MCF 10A (cell line): ENCODE measurements at regions not wholly inside any gene's neighbourhood (a gene's known extent, or its start where the extent isn't known, plus 50 kb on each side); places are given as distances from the start of the nearest gene placed in this dataset.
A peak's percentile ranks its signal among the peaks of the same experiment; 100 is the strongest.

Source experiments
- BruUV-seq: library from RNA; stranded (reverse); fragments of 400-500 nt; replicated peaks from 2 replicates; lab custom pipeline; 2021; lab: Mats Ljungman, UMichigan
- CTCF ChIA-PET: fragments of 300-600 bp; sonication (Branson Sonifier 250); formaldehyde crosslinking; extraction: SDS; loops from one replicate; lab custom pipeline; 2021; ENCODE audit warnings: antibody characterized with exemption, inconsistent platforms; lab: Yijun Ruan, JAX
- POLR2A ChIA-PET: fragments of 300-600, 350-650 bp; sonication (Branson Sonifier 250); formaldehyde crosslinking; extraction: SDS; loops from one replicate; lab custom pipeline; 2020; ENCODE audit warnings: antibody characterized with exemption, inconsistent platforms; lab: Yijun Ruan, JAX
- DNase-seq: peaks from one replicate; pipeline ENCODE4 v3.0.0-alpha.2; 2018; ENCODE audit not compliant: unreplicated experiment
- H3K27ac Mint-ChIP-seq: one replicate; pipeline ENCODE4 v1.8.0; 2022; ENCODE audit warnings: mild to moderate bottlenecking, low read depth, mixed read lengths; ENCODE audit not compliant: unreplicated experiment
- H3K27me3 Mint-ChIP-seq: one replicate; pipeline ENCODE4 v1.8.0; 2022; ENCODE audit warnings: mixed read lengths; ENCODE audit not compliant: insufficient read depth, unreplicated experiment
- H3K36me3 Mint-ChIP-seq: one replicate; pipeline ENCODE4 v1.8.0; 2022; ENCODE audit warnings: mild to moderate bottlenecking, moderate library complexity, mixed read lengths; ENCODE audit not compliant: insufficient read depth, unreplicated experiment
- H3K4me1 Mint-ChIP-seq: one replicate; pipeline ENCODE4 v1.8.0; 2022; ENCODE audit warnings: mixed read lengths; ENCODE audit not compliant: insufficient read depth, unreplicated experiment
- H3K4me3 Mint-ChIP-seq: one replicate; pipeline ENCODE4 v1.8.0; 2022; ENCODE audit warnings: mild to moderate bottlenecking, moderate library complexity, mixed read lengths; ENCODE audit not compliant: unreplicated experiment
- H3K9me3 Mint-ChIP-seq: one replicate; pipeline ENCODE4 v1.8.0; 2022; ENCODE audit warnings: mixed read lengths; ENCODE audit not compliant: unreplicated experiment
- intact Hi-C: fragments of 100-400 bp; cut with micrococcal nuclease; formaldehyde crosslinking; loops from 2 replicates; pipeline ENCODE4 v1.14.1; 2022
- TF ChIP-seq, protein P1 (sequence below): fragments of 200-600 bp; IDR thresholded peaks from one replicate; pipeline ENCODE4 v1.8.0; 2022; ENCODE audit warnings: antibody characterized with exemption, mild to moderate bottlenecking; ENCODE audit not compliant: unreplicated experiment

DNA sequence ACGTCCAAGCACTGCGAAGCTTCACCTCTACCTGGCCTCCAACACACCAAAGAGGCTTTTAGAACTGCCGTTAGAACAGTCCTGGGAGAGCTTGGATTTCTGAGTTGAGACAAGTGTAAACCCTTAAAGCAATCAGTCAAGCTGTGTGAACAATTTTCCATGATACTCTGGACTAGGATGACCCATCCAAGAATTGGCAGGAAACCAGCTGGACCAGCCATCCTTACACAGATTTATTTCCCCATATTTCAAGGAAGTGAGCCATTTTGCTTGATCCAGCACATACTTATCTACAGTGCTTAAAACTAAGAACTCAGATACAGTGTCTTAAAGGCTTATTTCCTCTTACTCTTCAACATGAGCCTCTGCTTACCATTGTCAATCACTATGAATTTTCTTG is 340.7 kb upstream of the HS3ST1 start:
- no peak overlapping the region for H3K4me3 Mint-ChIP-seq
- no TSS peak for BruUV-seq
- POLR2A ChIA-PET, result no interaction called here
- H3K4me1 Mint-ChIP-seq, result peaks cover 7% of the 10 kb centered on the region
- H3K9me3 Mint-ChIP-seq, result no peaks in the 10 kb centered on the region
- H3K27me3 Mint-ChIP-seq, result no peaks in the 10 kb centered on the region
- CTCF ChIA-PET, result interaction anchor here (1.9 to 3.4 kb wide), 3 partner anchors 8 to 864 kb away, joined by 5 to 18 read pairs (median 15); no protein-coding TSS in a partner anchor
- H3K36me3 Mint-ChIP-seq, result no peaks in the 10 kb centered on the region
- TF ChIP-seq, protein P1, sequence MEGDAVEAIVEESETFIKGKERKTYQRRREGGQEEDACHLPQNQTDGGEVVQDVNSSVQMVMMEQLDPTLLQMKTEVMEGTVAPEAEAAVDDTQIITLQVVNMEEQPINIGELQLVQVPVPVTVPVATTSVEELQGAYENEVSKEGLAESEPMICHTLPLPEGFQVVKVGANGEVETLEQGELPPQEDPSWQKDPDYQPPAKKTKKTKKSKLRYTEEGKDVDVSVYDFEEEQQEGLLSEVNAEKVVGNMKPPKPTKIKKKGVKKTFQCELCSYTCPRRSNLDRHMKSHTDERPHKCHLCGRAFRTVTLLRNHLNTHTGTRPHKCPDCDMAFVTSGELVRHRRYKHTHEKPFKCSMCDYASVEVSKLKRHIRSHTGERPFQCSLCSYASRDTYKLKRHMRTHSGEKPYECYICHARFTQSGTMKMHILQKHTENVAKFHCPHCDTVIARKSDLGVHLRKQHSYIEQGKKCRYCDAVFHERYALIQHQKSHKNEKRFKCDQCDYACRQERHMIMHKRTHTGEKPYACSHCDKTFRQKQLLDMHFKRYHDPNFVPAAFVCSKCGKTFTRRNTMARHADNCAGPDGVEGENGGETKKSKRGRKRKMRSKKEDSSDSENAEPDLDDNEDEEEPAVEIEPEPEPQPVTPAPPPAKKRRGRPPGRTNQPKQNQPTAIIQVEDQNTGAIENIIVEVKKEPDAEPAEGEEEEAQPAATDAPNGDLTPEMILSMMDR, result no peak
- DNase-seq, result peak; percentile 24
- intact Hi-C loops, result loop anchor here (10.0 kb wide), 1 partner anchor 955 kb away; no protein-coding TSS in a partner anchor
- H3K27ac Mint-ChIP-seq, result no peak overlapping the region

DNA sequence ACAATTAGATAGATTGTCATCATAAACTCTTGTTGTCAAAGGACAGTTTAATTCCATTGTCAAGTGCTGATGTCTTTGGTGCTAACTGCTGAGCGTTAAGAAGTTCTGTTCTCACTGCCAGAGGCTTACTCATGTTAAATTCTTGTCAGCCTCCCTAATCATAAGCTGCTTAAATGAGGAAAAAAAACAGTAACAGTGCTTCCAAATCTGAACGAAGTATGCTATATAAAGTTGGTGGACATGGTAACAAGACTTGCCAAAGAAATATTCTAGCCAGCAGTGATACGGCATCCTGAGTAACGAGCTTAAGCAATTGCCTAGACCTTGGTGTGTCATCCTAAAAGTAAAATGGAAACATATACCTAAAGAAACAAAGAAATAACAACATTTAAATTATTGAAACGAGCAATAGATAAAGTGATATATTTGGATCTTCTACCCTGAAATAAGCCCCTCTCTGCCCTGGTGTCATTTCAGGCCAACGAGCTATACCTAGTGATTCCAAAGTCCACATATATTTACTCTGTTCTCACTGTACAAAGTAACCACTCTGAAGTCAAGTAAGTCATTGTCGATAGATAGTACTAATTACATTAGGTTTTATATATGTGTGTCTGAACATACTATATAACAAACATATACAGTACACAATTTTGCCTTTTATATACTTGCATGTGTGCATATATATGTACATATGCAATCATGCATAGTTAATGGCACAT is 339.7 kb upstream of the HS3ST1 start:
- DNase-seq, result no peak
- Mint-ChIP-seq H3K36me3 (no peaks in the 10 kb centered on the region), H3K27ac (no peak overlapping the region), H3K27me3 (no peaks in the 10 kb centered on the region), H3K4me1 (no peaks in the 10 kb centered on the region), H3K9me3 (no peaks in the 10 kb centered on the region), H3K4me3 (no peak overlapping the region)
- TF ChIP-seq, protein P1, result no peak
- intact Hi-C loops, result loop anchor here (10.0 kb wide), 1 partner anchor 956 kb away; no protein-coding TSS in a partner anchor
- ChIA-PET POLR2A (no interaction called here), CTCF (interaction anchor here (0.6 to 3.4 kb wide), 11 partner anchors 9 to 1568 kb away, joined by 3 to 18 read pairs (median 3); no protein-coding TSS in a partner anchor)
- no TSS peak for BruUV-seq

DNA sequence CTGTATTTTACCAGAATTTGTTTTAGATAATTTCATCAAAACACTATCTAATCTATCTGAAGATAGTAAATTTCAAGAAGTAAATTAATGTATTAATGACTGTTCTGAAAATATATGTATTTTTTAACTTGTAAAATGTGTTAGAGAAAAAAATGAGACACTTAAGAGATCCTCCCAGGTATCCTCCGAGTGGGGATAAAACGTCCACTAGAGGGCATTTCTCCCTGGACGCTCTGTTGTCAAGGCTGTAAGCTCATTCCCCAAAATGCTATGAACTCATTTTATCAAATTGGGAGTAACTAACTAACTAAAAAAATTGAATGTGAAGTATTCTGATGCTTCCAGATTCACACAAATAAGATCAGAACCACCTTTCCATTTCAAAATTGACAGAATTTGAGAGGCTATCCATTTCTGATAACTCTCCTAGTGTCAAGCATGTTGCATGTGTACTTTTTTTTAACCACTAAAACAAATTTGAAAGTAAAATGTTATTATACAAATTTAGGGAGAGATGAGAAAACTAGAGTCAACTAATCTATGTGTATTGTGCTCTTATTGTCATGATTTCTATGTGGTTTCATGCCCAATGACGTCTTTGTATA is 337.3 kb upstream of the HS3ST1 start:
- TF ChIP-seq, protein P1, result peak; percentile 65
- no TSS peak for BruUV-seq

More for the DNA sequence above, 337.3 kb upstream of the HS3ST1 start:
- Mint-ChIP-seq H3K27me3 (no peaks in the 10 kb centered on the region), H3K4me3 (no peak overlapping the region), H3K9me3 (no peaks in the 10 kb centered on the region), H3K36me3 (no peaks in the 10 kb centered on the region), H3K27ac (no peak overlapping the region), H3K4me1 (no peaks in the 10 kb centered on the region)
- intact Hi-C loops, result loop anchor here (1.0 to 10.0 kb wide), 4 partner anchors 187 to 959 kb away; no protein-coding TSS in a partner anchor
- POLR2A ChIA-PET, result no interaction called here
- DNase-seq, result peak; percentile 59
- CTCF ChIA-PET, result interaction anchor here (0.6 to 3.4 kb wide), 8 partner anchors 24 to 1874 kb away, joined by 3 to 18 read pairs (median 4); no protein-coding TSS in a partner anchor
